CD4-positive, CD25-positive, alpha-beta regulatory T cell (primary cell): ENCODE measurements at regions not wholly inside any gene's neighbourhood (a gene's known extent, or its start where the extent isn't known, plus 50 kb on each side); places are given as distances from the start of the nearest gene placed in this dataset.

Source experiments
- ATAC-seq, 2 donors: fragments of 150-1000 bp; cut with Tn5 transposase; one replicate each; pipeline ENCODE4 v1.10.0; 2021; ENCODE audit warnings: low read depth in 2 of 2, moderate number of reproducible peaks in 2 of 2, moderate library complexity in 1 of 2
- DNase-seq, 3 donors: peaks; one replicate each; pipeline versions ENCODE4 v3.0.0 to v3.0.0-alpha.2; 2012 to 2022; ENCODE audit warnings: mixed read lengths in 1 of 3
- H3K27ac ChIP-seq: one replicate; pipeline ENCODE4 v1.7.0; 2013; ENCODE audit warnings: mild to moderate bottlenecking, low read length; ENCODE audit not compliant: insufficient read depth, poor library complexity, severe bottlenecking
- H3K27me3 ChIP-seq: one replicate; pipeline ENCODE4 v1.7.0; 2013; ENCODE audit warnings: low read length; ENCODE audit not compliant: control insufficient read depth, insufficient read depth
- H3K36me3 ChIP-seq: one replicate; pipeline ENCODE4 v1.7.0; 2013; ENCODE audit warnings: mild to moderate bottlenecking, low read length, moderate library complexity; ENCODE audit not compliant: control insufficient read depth, insufficient read depth
- H3K4me1 ChIP-seq: 2 replicates; pipeline ENCODE4 v1.7.0; 2013; ENCODE audit warnings: mild to moderate bottlenecking, low read length; ENCODE audit not compliant: insufficient read depth, control insufficient read depth, poor library complexity, severe bottlenecking
- H3K4me3 ChIP-seq: one replicate; pipeline ENCODE4 v1.7.0; 2013; ENCODE audit warnings: low read depth, mild to moderate bottlenecking, low read length, moderate library complexity
- H3K9me3 ChIP-seq, 2 experiments: 1 replicate in 1 of 2; 2 replicates in 1 of 2; pipeline ENCODE4 v1.7.0; 2013; ENCODE audit warnings: low read length in 2 of 2, mild to moderate bottlenecking in 1 of 2, moderate library complexity in 1 of 2; ENCODE audit not compliant: control insufficient read depth in 2 of 2
- H3K27ac Mint-ChIP-seq, 3 donors: one replicate each; pipeline ENCODE4 v1.8.0; 2020 to 2022; ENCODE audit warnings: mild to moderate bottlenecking in 3 of 3, mixed read lengths in 3 of 3, moderate library complexity in 2 of 3
- H3K27me3 Mint-ChIP-seq: one replicate; pipeline ENCODE4 v1.8.0; 2022; ENCODE audit warnings: mild to moderate bottlenecking, mixed read lengths
- H3K36me3 Mint-ChIP-seq: one replicate; pipeline ENCODE4 v1.8.0; 2020; ENCODE audit warnings: mixed read lengths
- H3K4me1 Mint-ChIP-seq, 4 donors: one replicate each; pipeline ENCODE4 v1.8.0; 2020 to 2022; ENCODE audit warnings: mixed read lengths in 4 of 4, mild to moderate bottlenecking in 1 of 4
- H3K4me3 Mint-ChIP-seq, 4 donors: one replicate each; pipeline ENCODE4 v1.8.0; 2020 to 2022; ENCODE audit warnings: mild to moderate bottlenecking in 4 of 4, mixed read lengths in 4 of 4, moderate library complexity in 3 of 4
- H3K9me3 Mint-ChIP-seq, 7 donors: one replicate each; pipeline ENCODE4 v1.8.0; 2020 to 2022; ENCODE audit warnings: mixed read lengths in 7 of 7, mild to moderate bottlenecking in 3 of 7, moderate library complexity in 2 of 7

GRCh38 chr2:16785149-16785548 lies 119.5 kb upstream of the CYRIA start:
- no peaks in the 10 kb centered on the region for H3K4me1 Mint-ChIP-seq
- no peaks in the 10 kb centered on the region for H3K9me3 Mint-ChIP-seq
- Histone ChIP-seq H3K27me3 (no peaks in the 10 kb centered on the region), H3K4me3 (no peak overlapping the region), H3K36me3 (no peaks in the 10 kb centered on the region), H3K27ac (no peak overlapping the region), H3K4me1 (no peaks in the 10 kb centered on the region), H3K9me3 (no peaks in the 10 kb centered on the region)
- DNase-seq (no peak), ATAC-seq (no peak)
- no peaks in the 10 kb centered on the region for H3K27me3 Mint-ChIP-seq
- no peaks in the 10 kb centered on the region for H3K36me3 Mint-ChIP-seq
- no peak overlapping the region for H3K4me3 Mint-ChIP-seq
- no peak overlapping the region for H3K27ac Mint-ChIP-seq

- no peak overlapping the region for H3K27ac ChIP-seq
- DNase-seq: no peak
- no peak overlapping the region for H3K27ac Mint-ChIP-seq
- no peaks in the 10 kb centered on the region for H3K27me3 ChIP-seq
- H3K9me3 Mint-ChIP-seq: no peaks in the 10 kb centered on the region
- no peaks in the 10 kb centered on the region for H3K9me3 ChIP-seq
- H3K36me3 Mint-ChIP-seq: no peaks in the 10 kb centered on the region
- H3K4me1 ChIP-seq: no peaks in the 10 kb centered on the region
- no peak overlapping the region for H3K4me3 ChIP-seq
- H3K36me3 ChIP-seq: no peaks in the 10 kb centered on the region
- no peak overlapping the region for H3K4me3 Mint-ChIP-seq
- H3K4me1 Mint-ChIP-seq: no peaks in the 10 kb centered on the region
- no peaks in the 10 kb centered on the region for H3K27me3 Mint-ChIP-seq
- ATAC-seq: no peak
Measured at GRCh38 chr2:16784652-16785051, 119.0 kb upstream of the CYRIA start.

GRCh38 chr2:16777123-16777870 lies 111.7 kb upstream of the CYRIA start:
- ATAC-seq: no peak
- H3K36me3 ChIP-seq: no peaks in the 10 kb centered on the region
- no peaks in the 10 kb centered on the region for H3K4me1 ChIP-seq
- H3K9me3 Mint-ChIP-seq: no peaks in the 10 kb centered on the region
- no peaks in the 10 kb centered on the region for H3K4me1 Mint-ChIP-seq
- H3K9me3 ChIP-seq: no peaks in the 10 kb centered on the region
- H3K36me3 Mint-ChIP-seq: no peaks in the 10 kb centered on the region
- no peak for DNase-seq
- no peaks in the 10 kb centered on the region for H3K27me3 ChIP-seq
- H3K27ac Mint-ChIP-seq: no peak overlapping the region
- no peaks in the 10 kb centered on the region for H3K27me3 Mint-ChIP-seq
- H3K4me3 Mint-ChIP-seq: no peak overlapping the region
- no peak overlapping the region for H3K27ac ChIP-seq
- H3K4me3 ChIP-seq: no peak overlapping the region

- ATAC-seq (no peak), DNase-seq (no peak)
- Histone ChIP-seq H3K4me3 (no peak overlapping the region), H3K27me3 (no peaks in the 10 kb centered on the region), H3K27ac (no peak overlapping the region), H3K36me3 (no peaks in the 10 kb centered on the region), H3K9me3 (no peaks in the 10 kb centered on the region), H3K4me1 (no peaks in the 10 kb centered on the region)
- Mint-ChIP-seq H3K4me3 (no peak overlapping the region), H3K9me3 (peaks cover 0 to 1% (median 0%) of the 10 kb centered on the region in 7 donors), H3K36me3 (no peaks in the 10 kb centered on the region), H3K27ac (no peak overlapping the region), H3K4me1 (no peaks in the 10 kb centered on the region), H3K27me3 (no peaks in the 10 kb centered on the region)
Measured at GRCh38 chr2:16775899-16776231, 110.2 kb upstream of the CYRIA start.

- Mint-ChIP-seq H3K4me3 (no peak overlapping the region), H3K36me3 (no peaks in the 10 kb centered on the region), H3K9me3 (peaks cover 0 to 2% (median 0%) of the 10 kb centered on the region in 7 donors), H3K27me3 (no peaks in the 10 kb centered on the region), H3K4me1 (no peaks in the 10 kb centered on the region), H3K27ac (no peak overlapping the region)
- Histone ChIP-seq H3K27ac (no peak overlapping the region), H3K27me3 (no peaks in the 10 kb centered on the region), H3K36me3 (no peaks in the 10 kb centered on the region), H3K4me1 (no peaks in the 10 kb centered on the region), H3K4me3 (no peak overlapping the region), H3K9me3 (no peaks in the 10 kb centered on the region)
- DNase-seq (no peak), ATAC-seq (no peak)
Measured at GRCh38 chr2:16774980-16775898, 109.6 kb upstream of the CYRIA start.

- Histone ChIP-seq H3K36me3 (no peaks in the 10 kb centered on the region), H3K27me3 (no peaks in the 10 kb centered on the region), H3K4me3 (no peak overlapping the region), H3K9me3 (no peaks in the 10 kb centered on the region), H3K27ac (no peak overlapping the region), H3K4me1 (no peaks in the 10 kb centered on the region)
- Mint-ChIP-seq H3K4me3 (no peak overlapping the region), H3K9me3 (peaks cover 0 to 3% (median 0%) of the 10 kb centered on the region in 7 donors), H3K27ac (no peak overlapping the region), H3K36me3 (no peaks in the 10 kb centered on the region), H3K27me3 (no peaks in the 10 kb centered on the region), H3K4me1 (no peaks in the 10 kb centered on the region)
- no peak for DNase-seq
- no peak for ATAC-seq
Measured at GRCh38 chr2:16774091-16774490, 108.5 kb upstream of the CYRIA start.

- Histone ChIP-seq H3K27ac (no peak overlapping the region), H3K4me3 (no peak overlapping the region), H3K4me1 (no peaks in the 10 kb centered on the region), H3K36me3 (no peaks in the 10 kb centered on the region), H3K27me3 (no peaks in the 10 kb centered on the region), H3K9me3 (no peaks in the 10 kb centered on the region)
- H3K9me3 Mint-ChIP-seq: peaks cover 0 to 3% (median 0%) of the 10 kb centered on the region in 7 donors
- H3K4me1 Mint-ChIP-seq: no peaks in the 10 kb centered on the region
- H3K27ac Mint-ChIP-seq: no peak overlapping the region
- no peaks in the 10 kb centered on the region for H3K27me3 Mint-ChIP-seq
- no peak overlapping the region for H3K4me3 Mint-ChIP-seq
- DNase-seq (no peak), ATAC-seq (no peak)
- no peaks in the 10 kb centered on the region for H3K36me3 Mint-ChIP-seq
Measured at GRCh38 chr2:16773080-16773713, 107.6 kb upstream of the CYRIA start.
